Epithelial cell of esophagus (primary cell): ENCODE measurements at regions not wholly inside any gene's neighbourhood (a gene's known extent, or its start where the extent isn't known, plus 50 kb on each side); places are given as distances from the start of the nearest gene placed in this dataset.
"Not testable (repeated sequence)": the region's sequence is repeated elsewhere in the genome, so short reads cannot be mapped to it uniquely, and the experiment has no call there.

Experiments used
- DNase-seq: peaks from one replicate; pipeline ENCODE4 v3.0.0; 2010; ENCODE audit warnings: low read depth
- H3K4me3 ChIP-seq: 2 replicates; pipeline ENCODE4 v1.5.1; 2011; ENCODE audit warnings: mild to moderate bottlenecking, low read length, control low read depth
- CTCF ChIP-seq: IDR thresholded peaks from 2 replicates; pipeline ENCODE4 v1.5.1; 2011; ENCODE audit warnings: low read depth, mild to moderate bottlenecking, low read length, control low read depth, inconsistent platforms; ENCODE audit not compliant: insufficient read depth; ENCODE audit errors: missing control alignments

- H3K4me3 ChIP-seq: no peak overlapping the region
- TF ChIP-seq CTCF: no peak
- DNase-seq: no peak
These were observed 363.4 kb upstream of the PDE3A start for GRCh38 chr12:20004952-20005351.

GRCh38 chr12:20006871-20007730 is 361.2 kb upstream of the PDE3A start:
- TF ChIP-seq CTCF: no peak
- H3K4me3 ChIP-seq: no peak overlapping the region
- no peak for DNase-seq

GRCh38 chr12:20009965-20010364 is 358.4 kb upstream of the PDE3A start:
- H3K4me3 ChIP-seq, DNase-seq: not testable (repeated sequence)

- no peak for TF ChIP-seq CTCF
- no peak for DNase-seq
- no peak overlapping the region for H3K4me3 ChIP-seq
These were observed 357.1 kb upstream of the PDE3A start for GRCh38 chr12:20011200-20011599.

- no peak overlapping the region for H3K4me3 ChIP-seq
- no peak for DNase-seq
- no peak for TF ChIP-seq CTCF
These were observed 350.5 kb upstream of the PDE3A start for GRCh38 chr12:20017802-20018201.

GRCh38 chr12:20018406-20018805 is 349.9 kb upstream of the PDE3A start:
- no peak for TF ChIP-seq CTCF
- no peak for DNase-seq
- H3K4me3 ChIP-seq: no peak overlapping the region

- no peak for TF ChIP-seq CTCF
- H3K4me3 ChIP-seq: no peak overlapping the region
- no peak for DNase-seq
These were observed 344.1 kb upstream of the PDE3A start for GRCh38 chr12:20024194-20024593.
